ENCODE measurements at regions not wholly inside any gene's neighbourhood (a gene's known extent, or its start where the extent isn't known, plus 50 kb on each side); places are given as distances from the start of the nearest gene placed in this dataset.

GRCh38 chr14:54129850-54130640 is 173.4 kb upstream of the BMP4 start:
- no peak for DNase-seq (ENCODE audit: low spot score)

GRCh38 chr14:54132496-54132895 is 175.9 kb upstream of the BMP4 start:
- no peak for DNase-seq (ENCODE audit: low spot score)

GRCh38 chr14:54133896-54134295 is 177.3 kb upstream of the BMP4 start:
- no peak for DNase-seq (ENCODE audit: low spot score)

GRCh38 chr14:54135804-54136280 is 179.2 kb upstream of the BMP4 start:
- no peak for DNase-seq (ENCODE audit: low spot score)

- DNase-seq (ENCODE audit: low spot score) = no peak
These were observed 180.4 kb upstream of the BMP4 start for GRCh38 chr14:54136894-54137613.

GRCh38 chr14:54137614-54137961 is 181.0 kb upstream of the BMP4 start:
- DNase-seq (ENCODE audit: low spot score) = no peak

- DNase-seq (ENCODE audit: low spot score) = no peak
These were observed 181.4 kb upstream of the BMP4 start for GRCh38 chr14:54138024-54138353.

- no peak for DNase-seq (ENCODE audit: low spot score)
These were observed 181.9 kb upstream of the BMP4 start for GRCh38 chr14:54138354-54139038.

GRCh38 chr14:54140551-54140950 is 183.9 kb upstream of the BMP4 start:
- DNase-seq (ENCODE audit: low spot score) = no peak

GRCh38 chr14:54146601-54147000 is 190.0 kb upstream of the BMP4 start:
- peak; percentile 3 for DNase-seq (ENCODE audit: low spot score)

- peak; percentile 90 for DNase-seq (ENCODE audit: low spot score)
These were observed 190.7 kb upstream of the BMP4 start for GRCh38 chr14:54147282-54147681.

GRCh38 chr14:54147758-54148157 is 191.1 kb upstream of the BMP4 start:
- no peak for DNase-seq (ENCODE audit: low spot score)

- DNase-seq (ENCODE audit: low spot score) = no peak
These were observed 191.6 kb upstream of the BMP4 start for GRCh38 chr14:54148251-54148650.

- no peak for DNase-seq (ENCODE audit: low spot score)
These were observed 195.7 kb upstream of the BMP4 start for GRCh38 chr14:54152351-54152750.

GRCh38 chr14:54166049-54166950 is 209.7 kb upstream of the BMP4 start:
- no peak for DNase-seq (ENCODE audit: low spot score)

GRCh38 chr14:54168489-54168888 is 211.9 kb upstream of the BMP4 start:
- no peak for DNase-seq (ENCODE audit: low spot score)

GRCh38 chr14:54169254-54169924 is 212.8 kb upstream of the BMP4 start:
- DNase-seq (ENCODE audit: low spot score) = peak; percentile 56

GRCh38 chr14:54170301-54170700 is 213.7 kb upstream of the BMP4 start:
- no peak for DNase-seq (ENCODE audit: low spot score)

GRCh38 chr14:54172114-54172513 is 215.5 kb upstream of the BMP4 start:
- no peak for DNase-seq (ENCODE audit: low spot score)

GRCh38 chr14:54172562-54172961 is 215.9 kb upstream of the BMP4 start:
- no peak for DNase-seq (ENCODE audit: low spot score)

GRCh38 chr14:54173802-54174201 is 217.2 kb upstream of the BMP4 start:
- DNase-seq (ENCODE audit: low spot score) = no peak
